SJSA1 (cell line): ENCODE measurements at regions not wholly inside any gene's neighbourhood (a gene's known extent, or its start where the extent isn't known, plus 50 kb on each side); places are given as distances from the start of the nearest gene placed in this dataset.

Source experiments
- DNase-seq, 2 experiments: peaks; one replicate each; pipeline ENCODE4 v3.0.0-alpha.2; 2015 to 2020; ENCODE audit warnings: low spot score in 2 of 2, low read depth in 1 of 2
- H3K27ac ChIP-seq: fragments of 250-450 bp; sonication (Bioruptor Pico); 2 replicates; pipeline ENCODE4 v1.5.1; 2020; ENCODE audit warnings: mild to moderate bottlenecking, moderate library complexity
- H3K27me3 ChIP-seq: fragments of 250-450 bp; sonication (Bioruptor Pico); replicated peaks from 2 replicates; pipeline ENCODE4 v1.5.1; 2020; ENCODE audit warnings: mild to moderate bottlenecking, moderate library complexity
- H3K36me3 ChIP-seq: fragments of 250-450 bp; sonication (Bioruptor Pico); 2 replicates; pipeline ENCODE4 v1.5.1; 2020; ENCODE audit warnings: mild to moderate bottlenecking
- H3K4me1 ChIP-seq: fragments of 250-450 bp; sonication (Bioruptor Pico); replicated peaks from 2 replicates; pipeline ENCODE4 v1.6.1; 2021; ENCODE audit warnings: mild to moderate bottlenecking
- H3K4me3 ChIP-seq: fragments of 250-450 bp; sonication (Bioruptor Pico); 2 replicates; pipeline ENCODE4 v1.5.1; 2020; ENCODE audit warnings: mild to moderate bottlenecking
- H3K9me3 ChIP-seq: fragments of 250-450 bp; sonication (Bioruptor Pico); replicated peaks from 2 replicates; pipeline ENCODE4 v1.5.1; 2020; ENCODE audit warnings: mild to moderate bottlenecking

DNA sequence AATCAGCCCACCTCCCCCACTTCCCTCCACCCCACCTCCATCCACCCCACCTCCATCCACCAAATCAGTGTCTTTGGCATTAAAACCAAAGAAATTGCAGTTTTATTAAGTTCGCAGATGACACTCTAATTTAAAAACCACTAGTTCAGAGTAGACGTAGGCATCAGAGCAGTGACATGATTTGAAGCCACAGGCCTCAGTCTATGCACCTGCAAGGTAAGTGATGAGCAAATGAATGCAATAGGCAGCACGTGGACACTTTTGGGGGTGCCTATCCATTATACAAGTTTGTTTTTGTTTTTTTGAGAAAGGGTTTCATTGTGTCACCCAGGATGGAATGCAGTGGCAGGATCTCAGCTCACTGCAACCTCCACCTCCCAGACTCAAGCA is 88.0 kb upstream of the TRIM2 start:
- Histone ChIP-seq H3K27ac (peak overlapping the region; percentile 81; the same call in 1 of the 2 replicates), H3K36me3 (no peaks in the 10 kb centered on the region), H3K4me1 (peaks cover 21% of the 10 kb centered on the region), H3K27me3 (no peaks in the 10 kb centered on the region), H3K4me3 (no peak overlapping the region), H3K9me3 (no peaks in the 10 kb centered on the region)
- DNase-seq: no peak

- H3K4me3 ChIP-seq: no peak overlapping the region
- no peak overlapping the region for H3K27ac ChIP-seq
- H3K4me1 ChIP-seq: peaks cover 21% of the 10 kb centered on the region
- no peaks in the 10 kb centered on the region for H3K36me3 ChIP-seq
- no peaks in the 10 kb centered on the region for H3K9me3 ChIP-seq
- H3K27me3 ChIP-seq: no peaks in the 10 kb centered on the region
- no peak for DNase-seq
Measured at GRCh38 chr4:153116801-153117200, 87.4 kb upstream of the TRIM2 start.

DNA sequence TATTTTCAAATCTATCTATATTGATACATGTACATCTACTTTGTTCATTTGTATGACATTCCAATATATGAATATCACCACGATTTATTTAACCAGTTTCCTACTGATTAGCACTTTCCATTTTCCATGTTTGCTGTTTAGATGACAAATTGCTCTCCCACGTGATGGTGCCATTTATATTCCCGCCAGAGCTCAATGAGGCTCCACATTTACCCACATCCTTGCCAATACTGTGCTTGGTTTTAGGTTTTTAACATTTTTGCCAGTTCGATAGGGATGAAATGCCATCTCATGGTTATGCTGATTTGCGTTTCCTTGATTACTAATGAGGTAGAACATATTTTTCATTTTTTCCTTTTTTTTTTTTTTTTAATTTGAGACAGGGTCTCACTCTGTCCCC is 86.7 kb upstream of the TRIM2 start:
- Histone ChIP-seq H3K4me1 (peaks cover 21% of the 10 kb centered on the region), H3K27ac (no peak overlapping the region), H3K4me3 (no peak overlapping the region), H3K27me3 (no peaks in the 10 kb centered on the region), H3K36me3 (no peaks in the 10 kb centered on the region), H3K9me3 (no peaks in the 10 kb centered on the region)
- no peak for DNase-seq

DNA sequence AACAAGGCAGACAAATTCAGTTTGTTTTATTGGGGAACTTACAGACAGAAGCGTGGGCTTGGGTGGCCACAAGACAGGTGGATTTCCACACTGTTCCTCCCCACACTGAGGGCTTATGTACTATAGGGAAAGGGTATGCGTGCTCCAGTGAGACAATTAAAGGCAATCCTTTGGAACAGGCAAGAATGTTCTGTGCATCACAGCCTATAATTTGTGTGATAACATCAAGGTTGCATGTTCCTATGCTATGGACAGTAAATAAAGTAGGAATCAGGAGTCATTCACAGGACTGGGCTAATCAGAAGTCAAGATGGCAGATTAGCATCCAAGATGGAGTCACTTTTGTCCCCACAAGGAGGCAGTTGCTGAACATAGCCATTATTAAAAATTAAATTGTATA is 84.6 kb upstream of the TRIM2 start:
- H3K4me3 ChIP-seq: no peak overlapping the region
- H3K4me1 ChIP-seq: peaks cover 17% of the 10 kb centered on the region
- H3K36me3 ChIP-seq: no peaks in the 10 kb centered on the region
- no peaks in the 10 kb centered on the region for H3K9me3 ChIP-seq
- H3K27me3 ChIP-seq: no peaks in the 10 kb centered on the region
- H3K27ac ChIP-seq: no peak overlapping the region
- DNase-seq: no peak

DNA sequence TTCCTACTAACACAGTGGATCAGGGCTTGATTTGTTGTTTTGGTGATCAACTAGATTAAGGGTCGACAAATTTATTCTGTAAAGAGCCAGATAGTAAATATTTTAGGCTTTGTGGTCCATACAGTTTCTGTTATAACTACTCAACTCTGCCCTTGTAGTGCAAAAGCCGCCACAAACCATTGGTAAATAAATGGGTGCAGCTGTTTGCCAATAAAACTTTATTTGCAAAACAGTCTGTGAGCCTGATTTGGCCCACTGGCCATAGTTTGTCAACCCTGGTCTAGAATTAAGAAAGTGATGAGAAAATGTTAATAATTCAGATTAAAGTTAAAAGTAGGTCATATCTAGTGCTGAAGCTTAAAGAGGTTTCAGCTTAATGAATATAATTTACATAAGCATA is 84.0 kb upstream of the TRIM2 start:
- Histone ChIP-seq H3K9me3 (no peaks in the 10 kb centered on the region), H3K27ac (no peak overlapping the region), H3K36me3 (no peaks in the 10 kb centered on the region), H3K4me1 (peaks cover 11% of the 10 kb centered on the region), H3K27me3 (no peaks in the 10 kb centered on the region), H3K4me3 (no peak overlapping the region)
- no peak for DNase-seq

DNA sequence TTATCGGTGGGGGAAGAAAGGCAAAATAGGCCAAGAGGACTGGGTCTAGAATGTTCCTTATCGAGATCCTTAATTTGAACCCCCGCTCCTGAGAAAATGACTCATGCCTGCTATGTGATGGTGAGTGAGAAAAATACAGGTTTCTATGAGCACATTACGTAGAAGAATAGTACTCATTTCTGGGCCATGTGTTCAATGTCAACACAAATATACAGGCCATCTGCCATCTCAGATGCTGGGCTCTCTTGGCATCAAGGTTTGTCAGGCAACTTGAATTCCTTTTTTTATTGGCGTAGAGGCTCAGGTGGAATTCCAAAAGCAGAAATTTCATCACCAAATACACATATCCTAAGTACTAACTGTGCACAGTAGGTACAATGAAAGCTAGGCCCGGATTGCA is 81.4 kb upstream of the TRIM2 start:
- Histone ChIP-seq H3K27me3 (no peaks in the 10 kb centered on the region), H3K9me3 (no peaks in the 10 kb centered on the region), H3K4me3 (no peak overlapping the region), H3K36me3 (no peaks in the 10 kb centered on the region), H3K4me1 (no peaks in the 10 kb centered on the region), H3K27ac (no peak overlapping the region)
- DNase-seq: no peak

DNA sequence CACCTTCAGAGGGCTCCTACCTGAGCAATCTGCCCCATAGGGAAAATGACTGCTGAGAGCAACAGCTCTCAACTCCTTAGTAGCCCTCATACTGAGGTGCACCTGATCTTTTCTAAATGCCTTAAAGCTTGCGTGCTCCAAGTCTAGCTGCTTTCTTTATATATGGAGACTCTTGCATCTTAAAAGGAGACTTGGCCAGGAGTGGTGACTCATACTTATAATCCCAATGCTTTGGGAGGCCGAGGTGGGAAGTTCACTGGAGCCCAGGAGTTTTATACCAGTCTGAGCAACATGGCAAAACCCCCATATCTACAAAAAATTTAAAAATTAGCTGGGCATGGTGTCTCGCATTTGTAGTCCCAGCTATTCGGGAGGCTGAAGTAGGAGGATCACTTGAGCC is 78.1 kb upstream of the TRIM2 start:
- Histone ChIP-seq H3K4me1 (no peaks in the 10 kb centered on the region), H3K27me3 (no peaks in the 10 kb centered on the region), H3K27ac (no peak overlapping the region), H3K36me3 (no peaks in the 10 kb centered on the region), H3K9me3 (no peaks in the 10 kb centered on the region), H3K4me3 (no peak overlapping the region)
- DNase-seq: no peak

DNA sequence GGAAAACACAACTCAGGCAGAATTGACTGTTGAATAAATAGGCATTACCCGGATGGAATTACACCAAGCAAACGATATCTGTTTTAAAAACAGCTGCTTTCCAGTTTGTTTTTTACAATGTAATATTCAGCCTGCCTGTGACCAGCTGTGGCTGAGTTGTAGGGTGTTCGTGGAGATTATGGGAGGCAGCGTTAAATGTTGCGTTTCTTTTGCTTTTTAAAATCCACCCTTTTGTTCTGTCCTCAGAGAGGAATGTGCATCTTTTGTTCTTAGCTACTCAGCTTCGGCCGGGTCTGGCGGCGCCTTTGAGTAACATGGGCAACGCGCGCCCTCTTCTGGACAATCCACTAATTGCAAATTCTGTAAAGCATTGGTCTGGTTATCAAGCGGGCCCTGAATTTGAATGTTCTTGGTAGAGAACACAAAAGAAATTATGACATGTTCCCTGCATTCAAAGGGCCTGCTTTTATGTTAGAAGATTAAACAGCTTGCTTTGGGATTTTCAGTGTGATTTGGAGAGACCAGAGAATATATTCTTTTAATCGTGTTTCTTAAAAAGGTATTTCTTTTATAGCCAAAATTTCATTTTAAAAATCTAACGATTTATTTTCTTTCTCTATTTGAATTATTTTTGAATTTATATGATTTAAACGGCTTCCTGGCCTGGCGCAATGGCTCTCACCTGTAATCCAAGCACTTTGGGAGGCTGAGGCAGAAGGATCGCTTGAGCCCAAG is 76.3 kb upstream of the TRIM2 start:
- no peak overlapping the region for H3K27ac ChIP-seq
- no peaks in the 10 kb centered on the region for H3K36me3 ChIP-seq
- no peak overlapping the region for H3K4me3 ChIP-seq
- H3K9me3 ChIP-seq: no peaks in the 10 kb centered on the region
- no peaks in the 10 kb centered on the region for H3K4me1 ChIP-seq
- no peaks in the 10 kb centered on the region for H3K27me3 ChIP-seq
- DNase-seq: peak; percentile 73 to 84

DNA sequence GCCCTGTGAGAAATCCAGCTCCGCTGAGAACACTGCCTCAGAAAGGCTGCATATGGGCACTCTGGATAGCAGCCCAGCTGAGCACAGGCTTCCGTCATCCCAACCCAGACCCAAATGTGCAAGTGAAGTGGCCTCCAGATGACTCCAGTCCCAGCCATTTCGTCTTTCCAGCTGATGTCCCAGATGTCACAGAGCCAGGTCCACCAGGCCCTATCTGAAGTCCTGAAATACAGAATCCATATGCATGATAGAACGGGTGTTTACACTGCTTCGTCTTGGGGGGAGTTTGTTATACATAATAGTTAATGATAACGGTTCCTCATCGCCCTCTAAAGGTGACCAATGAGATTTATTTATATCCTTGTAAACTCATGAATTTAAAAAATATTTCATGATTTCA is 72.6 kb upstream of the TRIM2 start:
- Histone ChIP-seq H3K27me3 (no peaks in the 10 kb centered on the region), H3K27ac (no peak overlapping the region), H3K4me1 (no peaks in the 10 kb centered on the region; the same call in 1 of the 2 replicates), H3K36me3 (no peaks in the 10 kb centered on the region), H3K4me3 (no peak overlapping the region), H3K9me3 (no peaks in the 10 kb centered on the region)
- DNase-seq: no peak

- no peaks in the 10 kb centered on the region for H3K9me3 ChIP-seq
- peak; percentile 42 to 73 for DNase-seq
- H3K4me1 ChIP-seq: peaks cover 6% of the 10 kb centered on the region
- no peaks in the 10 kb centered on the region for H3K36me3 ChIP-seq
- H3K4me3 ChIP-seq: no peak overlapping the region
- no peak overlapping the region for H3K27ac ChIP-seq
- H3K27me3 ChIP-seq: no peaks in the 10 kb centered on the region
Measured at GRCh38 chr4:153137159-153137558, 67.1 kb upstream of the TRIM2 start.

- H3K27ac ChIP-seq: no peak overlapping the region
- DNase-seq: no peak
Measured at GRCh38 chr4:153137677-153138630, 66.3 kb upstream of the TRIM2 start.

DNA sequence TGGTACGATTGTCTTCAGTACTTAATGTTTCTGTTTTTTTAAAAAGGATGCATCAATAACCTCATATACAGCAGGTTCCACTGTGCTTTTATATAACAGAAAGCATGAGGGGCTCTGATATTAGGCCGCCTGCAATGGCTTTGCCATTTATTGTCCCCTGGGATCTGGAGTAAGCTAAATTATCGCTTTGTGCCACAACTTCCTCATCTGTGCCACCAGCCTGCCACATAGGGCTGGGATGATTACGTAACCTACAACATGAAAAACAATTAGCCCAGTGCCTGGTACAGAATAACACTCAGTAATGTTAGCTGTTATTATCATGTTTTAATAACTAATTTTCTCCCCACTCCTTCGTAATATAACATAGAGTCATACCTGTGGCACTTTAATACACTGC is 65.5 kb upstream of the TRIM2 start:
- no peak for DNase-seq
- Histone ChIP-seq H3K27ac (no peak overlapping the region), H3K36me3 (no peaks in the 10 kb centered on the region), H3K9me3 (no peaks in the 10 kb centered on the region), H3K27me3 (no peaks in the 10 kb centered on the region), H3K4me3 (no peak overlapping the region), H3K4me1 (peaks cover 14% of the 10 kb centered on the region)

More at GRCh38 chr4:153137677-153138630, 66.3 kb upstream of the TRIM2 start:
- H3K4me1 ChIP-seq: peaks cover 6% of the 10 kb centered on the region
- no peak overlapping the region for H3K4me3 ChIP-seq
- H3K9me3 ChIP-seq: no peaks in the 10 kb centered on the region
- H3K27me3 ChIP-seq: no peaks in the 10 kb centered on the region
- H3K36me3 ChIP-seq: no peaks in the 10 kb centered on the region

DNA sequence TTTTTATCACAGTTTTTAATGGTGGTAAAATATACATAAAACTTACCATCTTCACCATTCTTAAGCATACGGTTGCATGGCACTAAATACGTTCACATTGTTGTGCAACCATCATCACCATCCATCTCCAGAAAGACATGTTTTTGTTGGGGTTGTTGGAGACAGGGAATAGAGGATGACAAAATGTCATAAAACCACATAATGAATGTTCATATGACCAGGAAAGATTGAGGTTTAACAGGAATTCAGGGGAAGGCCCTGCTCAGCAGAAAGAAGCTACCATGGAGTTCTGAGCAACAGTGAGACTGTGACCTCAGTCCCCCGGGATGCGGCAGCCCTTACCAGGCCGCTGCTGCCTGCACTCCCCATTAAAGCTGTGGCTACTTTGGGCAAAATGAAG is 63.9 kb upstream of the TRIM2 start:
- Histone ChIP-seq H3K4me1 (peaks cover 18% of the 10 kb centered on the region), H3K27ac (no peak overlapping the region), H3K36me3 (no peaks in the 10 kb centered on the region), H3K27me3 (no peaks in the 10 kb centered on the region), H3K4me3 (no peak overlapping the region), H3K9me3 (no peaks in the 10 kb centered on the region)
- no peak for DNase-seq

DNA sequence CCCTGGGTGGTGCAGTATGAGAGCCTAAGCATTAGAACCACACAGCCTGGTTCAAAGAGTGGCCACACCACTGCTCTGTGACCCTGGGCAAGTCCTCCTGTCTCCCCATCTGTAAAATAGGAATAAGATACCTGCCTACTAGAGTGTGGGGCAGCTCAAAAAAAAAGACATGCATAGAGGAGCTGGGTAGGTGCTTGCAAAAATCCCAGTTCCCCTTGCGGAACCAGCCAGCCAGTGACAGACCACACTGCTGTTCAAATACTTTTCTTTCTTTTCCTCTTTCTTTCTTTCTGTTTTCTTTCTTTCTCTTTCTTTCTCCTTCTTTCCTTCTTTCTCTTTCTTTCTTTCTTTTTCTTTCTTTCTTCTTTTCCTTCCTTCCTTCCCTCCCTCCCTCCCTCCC is 63.0 kb upstream of the TRIM2 start:
- DNase-seq: no peak
- no peaks in the 10 kb centered on the region for H3K9me3 ChIP-seq
- H3K27me3 ChIP-seq: no peaks in the 10 kb centered on the region
- no peaks in the 10 kb centered on the region for H3K36me3 ChIP-seq
- no peak overlapping the region for H3K27ac ChIP-seq
- H3K4me1 ChIP-seq: peaks cover 18% of the 10 kb centered on the region
- no peak overlapping the region for H3K4me3 ChIP-seq
